ENCODE measurements at regions not wholly inside any gene's neighbourhood (a gene's known extent, or its start where the extent isn't known, plus 50 kb on each side); places are given as distances from the start of the nearest gene placed in this dataset.

DNA sequence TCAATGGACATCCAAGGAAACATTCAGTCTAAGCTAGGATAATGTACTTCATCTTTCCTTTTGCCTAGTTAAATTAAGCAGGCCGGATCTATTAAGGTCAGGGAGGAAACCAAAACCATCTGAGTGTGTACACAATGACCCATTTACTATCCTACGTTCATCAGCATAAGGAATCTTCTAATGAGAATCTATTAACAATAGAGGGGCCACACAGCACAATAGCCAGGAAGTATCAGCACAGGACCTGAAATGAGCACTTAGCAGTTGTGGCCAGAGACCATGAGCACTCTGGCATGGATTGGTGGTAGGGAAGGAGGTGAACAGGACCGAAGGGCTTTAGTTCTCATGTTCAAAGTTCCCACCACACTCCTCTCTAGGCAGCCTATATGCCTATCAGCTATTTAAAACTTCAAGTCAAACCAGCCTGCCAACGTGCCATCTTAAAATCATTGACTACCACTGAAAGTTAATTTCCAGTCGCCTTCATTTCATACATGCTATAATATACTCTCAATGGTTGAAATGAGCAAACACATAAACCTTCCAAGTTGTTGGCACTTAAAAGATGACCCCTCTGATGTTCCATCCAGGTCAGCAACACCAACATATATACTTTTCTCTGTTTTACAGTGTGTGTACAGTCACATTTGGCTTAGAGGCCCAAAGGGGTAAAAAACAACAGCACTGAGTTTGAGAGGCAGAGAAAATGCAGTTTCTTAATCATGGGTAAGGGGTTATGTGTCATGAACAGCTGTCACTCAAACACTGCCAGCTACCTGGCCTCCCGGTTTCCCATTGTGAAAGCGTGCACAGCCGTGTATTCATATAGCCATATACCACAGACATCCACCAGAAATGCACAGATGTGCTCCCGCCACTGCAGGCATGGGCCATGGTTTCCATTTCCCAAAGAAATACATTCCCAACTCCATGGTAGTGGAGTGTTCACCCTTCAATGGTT lies 184.3 kb downstream of the TBXT start:
- TF ChIP-seq CTCF (IDR thresholded peaks at IDR 0.05 in 4 of 5, conservative IDR thresholded peaks at IDR 0.05 in 1 of 5) (no peak), POLR2A (IDR thresholded peaks at IDR 0.05) (no peak)

Measured in gastrocnemius medialis (tissue), 4 donors.